ENCODE measurements at regions not wholly inside any gene's neighbourhood (a gene's known extent, or its start where the extent isn't known, plus 50 kb on each side); places are given as distances from the start of the nearest gene placed in this dataset.

- in situ Hi-C loops (cut with MboI; ENCODE audit: low sequenced_read_pairs, unreplicated experiment): no loop called here
- DNase-seq (ENCODE audit: low spot score): no peak
- no peak for TF ChIP-seq CTCF (IDR thresholded peaks at IDR 0.05; ENCODE audit: borderline replicate concordance, control extremely low read depth, extremely low read depth, insufficient read depth, missing control alignments)
Measured at GRCh38 chr11:134636071-134636470, 224.0 kb upstream of the B3GAT1 start.

- in situ Hi-C loops (cut with MboI; ENCODE audit: low sequenced_read_pairs, unreplicated experiment): no loop called here
- DNase-seq (ENCODE audit: low spot score): no peak
- TF ChIP-seq CTCF (IDR thresholded peaks at IDR 0.05; ENCODE audit: borderline replicate concordance, control extremely low read depth, extremely low read depth, insufficient read depth, missing control alignments): no peak
Measured at GRCh38 chr11:134634897-134635831, 223.1 kb upstream of the B3GAT1 start.

- in situ Hi-C loops (cut with MboI; ENCODE audit: low sequenced_read_pairs, unreplicated experiment): no loop called here
- no peak for TF ChIP-seq CTCF (IDR thresholded peaks at IDR 0.05; ENCODE audit: borderline replicate concordance, control extremely low read depth, extremely low read depth, insufficient read depth, missing control alignments)
- no peak for DNase-seq (ENCODE audit: low spot score)
Measured at GRCh38 chr11:134633276-134633675, 221.2 kb upstream of the B3GAT1 start.

- no peak for DNase-seq (ENCODE audit: low spot score)
- no peak for TF ChIP-seq CTCF (IDR thresholded peaks at IDR 0.05; ENCODE audit: borderline replicate concordance, control extremely low read depth, extremely low read depth, insufficient read depth, missing control alignments)
- in situ Hi-C loops (cut with MboI; ENCODE audit: low sequenced_read_pairs, unreplicated experiment): no loop called here
Measured at GRCh38 chr11:134632347-134633119, 220.5 kb upstream of the B3GAT1 start.

- in situ Hi-C loops (cut with MboI; ENCODE audit: low sequenced_read_pairs, unreplicated experiment): no loop called here
- DNase-seq (ENCODE audit: low spot score): no peak
- TF ChIP-seq CTCF (IDR thresholded peaks at IDR 0.05; ENCODE audit: borderline replicate concordance, control extremely low read depth, extremely low read depth, insufficient read depth, missing control alignments): no peak
Measured at GRCh38 chr11:134630861-134631260, 218.8 kb upstream of the B3GAT1 start.

- in situ Hi-C loops (cut with MboI; ENCODE audit: low sequenced_read_pairs, unreplicated experiment): no loop called here
- no peak for TF ChIP-seq CTCF (IDR thresholded peaks at IDR 0.05; ENCODE audit: borderline replicate concordance, control extremely low read depth, extremely low read depth, insufficient read depth, missing control alignments)
- no peak for DNase-seq (ENCODE audit: low spot score)
Measured at GRCh38 chr11:134628426-134628825, 216.4 kb upstream of the B3GAT1 start.

Data from GM13976 (cell line).